NCI-H146 (cell line): ENCODE measurements at regions not wholly inside any gene's neighbourhood (a gene's known extent, or its start where the extent isn't known, plus 50 kb on each side); places are given as distances from the start of the nearest gene placed in this dataset.
A peak's percentile ranks its signal among the peaks of the same experiment; 100 is the strongest.
"Not testable (repeated sequence)": the region's sequence is repeated elsewhere in the genome, so short reads cannot be mapped to it uniquely, and the experiment has no call there.

Experiments used
- DNase-seq: peaks from one replicate; lab custom pipeline; 2025; lab: John Stamatoyannopoulos, UW

DNA sequence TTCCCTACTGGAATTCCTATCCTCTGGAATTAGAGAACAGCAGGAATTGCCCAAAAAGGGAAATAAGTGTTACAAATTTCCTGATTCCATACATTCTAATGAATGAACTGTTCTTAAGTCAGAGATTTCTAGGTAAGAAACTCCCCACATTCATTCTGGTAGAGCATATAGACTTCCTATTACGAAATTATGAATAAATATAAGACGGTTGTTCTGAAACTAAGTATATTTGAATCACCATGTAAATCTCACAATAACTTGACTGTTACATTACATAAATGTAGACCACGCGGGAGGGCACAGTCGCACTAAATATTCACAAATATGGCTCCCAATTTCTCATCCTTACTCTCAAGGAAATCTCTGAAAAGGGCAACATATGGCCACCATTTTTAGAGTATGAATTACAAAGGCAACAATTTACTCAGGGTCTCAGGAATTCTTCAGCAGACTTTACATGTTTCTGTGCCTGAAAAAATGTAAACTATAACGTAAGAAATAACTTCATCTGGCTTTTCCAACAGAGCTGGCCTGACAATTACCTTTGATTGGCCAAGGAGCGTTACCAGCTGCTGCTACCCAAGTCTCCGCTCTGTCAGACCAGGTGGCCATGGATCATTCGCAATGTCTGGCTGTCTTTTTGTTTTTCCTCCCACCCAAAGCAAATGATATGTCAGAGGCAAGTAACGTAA is 115.8 kb downstream of the MPP7 start:
- no peak for DNase-seq

DNA sequence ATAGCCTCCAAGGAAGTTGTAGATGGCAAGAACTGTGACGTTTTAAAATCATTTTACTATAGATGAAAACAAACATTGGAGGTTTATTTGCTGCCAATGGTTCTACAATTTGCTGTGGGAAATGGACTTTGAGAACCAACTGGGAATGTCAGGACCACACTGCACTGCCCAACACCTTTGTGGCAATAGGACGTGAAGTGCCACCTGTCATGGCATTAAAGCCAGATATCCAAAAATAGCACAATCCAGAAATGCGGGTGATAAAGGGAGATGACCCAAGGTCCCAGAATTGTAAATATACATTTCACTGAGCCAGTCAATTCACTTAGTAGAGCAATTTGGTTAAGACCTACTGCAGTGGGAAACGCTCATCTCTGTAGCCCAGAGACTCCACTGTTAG is 116.4 kb downstream of the MPP7 start:
- DNase-seq = no peak

DNA sequence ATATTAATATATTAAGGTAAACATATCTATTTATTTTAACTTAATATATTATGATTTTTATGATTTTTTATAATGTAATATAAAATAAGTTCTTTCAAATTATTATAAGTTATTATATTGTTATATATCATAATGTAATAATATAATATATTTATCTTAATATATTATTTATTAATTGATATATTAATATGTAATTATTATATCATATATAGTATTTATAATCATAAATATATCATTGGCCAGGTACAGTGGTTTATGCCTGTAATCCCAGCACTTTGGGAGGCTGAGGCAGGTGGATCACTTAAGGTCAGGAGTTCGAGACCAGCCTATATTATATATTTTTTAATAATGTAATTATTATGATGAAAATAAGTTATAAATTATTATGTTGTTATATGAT is 118.1 kb downstream of the MPP7 start:
- no peak for DNase-seq

DNA sequence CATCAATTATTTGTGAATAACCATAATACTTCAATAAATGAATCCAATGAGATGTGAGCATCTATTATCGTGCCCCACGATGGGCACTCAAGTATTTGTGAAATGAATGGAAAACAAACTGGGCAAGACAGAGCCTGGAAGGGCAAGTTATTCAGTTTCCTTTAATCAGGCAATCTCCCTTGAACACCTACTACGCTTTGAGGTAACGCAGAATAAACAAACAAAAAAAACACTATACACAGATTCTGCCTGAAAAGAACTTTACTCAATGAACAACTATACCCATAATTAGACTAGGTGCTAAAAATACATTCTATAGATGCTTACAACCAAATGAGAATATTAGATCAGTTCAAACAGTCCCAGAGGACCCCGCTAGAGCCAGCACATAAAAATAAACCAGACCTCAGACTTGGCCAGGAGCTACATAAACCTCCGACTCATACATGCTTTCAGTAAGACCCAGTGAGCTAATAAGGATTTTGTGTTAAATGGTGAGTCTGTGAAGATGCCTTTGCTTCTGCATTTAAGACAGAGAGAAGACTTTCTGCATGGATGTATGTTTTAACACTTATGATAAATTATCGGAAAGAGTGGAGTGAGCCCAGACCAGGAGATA is 121.3 kb downstream of the MPP7 start:
- DNase-seq = no peak

DNA sequence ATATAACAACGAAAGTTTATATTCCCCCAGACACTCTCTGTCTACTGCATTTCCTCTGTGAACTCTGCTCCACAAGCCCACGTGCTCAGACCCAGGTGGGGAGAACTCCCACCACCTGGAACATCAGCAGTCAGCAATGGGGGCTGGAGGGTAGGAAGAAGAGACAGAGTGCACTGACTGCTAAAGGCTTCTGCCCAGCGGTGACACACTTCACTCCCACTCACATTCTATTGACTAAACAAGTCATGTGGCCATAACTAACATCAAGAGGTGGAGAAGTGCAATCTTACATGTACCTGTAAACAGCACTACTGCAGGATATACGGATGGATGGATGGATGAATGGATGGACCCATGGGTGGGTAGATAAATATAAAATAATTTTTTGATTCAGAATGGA is 122.2 kb downstream of the MPP7 start:
- DNase-seq = no peak

DNA sequence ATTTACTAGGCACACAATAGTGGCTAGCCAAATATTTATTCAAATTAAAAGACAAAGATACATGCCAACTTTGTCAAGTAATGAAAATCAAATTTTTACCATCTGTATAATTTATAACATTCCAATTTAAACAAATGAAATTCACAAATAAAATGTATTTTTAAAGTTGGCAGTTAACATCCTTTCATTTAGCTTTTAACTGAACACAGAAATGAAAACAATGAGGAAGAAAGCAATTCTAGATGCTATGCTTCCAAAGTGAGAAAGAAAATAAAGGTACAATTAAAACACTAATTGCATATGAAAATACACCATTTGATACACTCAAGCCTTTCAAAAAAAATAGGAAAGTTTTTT is 123.1 kb downstream of the MPP7 start:
- no peak for DNase-seq

DNA sequence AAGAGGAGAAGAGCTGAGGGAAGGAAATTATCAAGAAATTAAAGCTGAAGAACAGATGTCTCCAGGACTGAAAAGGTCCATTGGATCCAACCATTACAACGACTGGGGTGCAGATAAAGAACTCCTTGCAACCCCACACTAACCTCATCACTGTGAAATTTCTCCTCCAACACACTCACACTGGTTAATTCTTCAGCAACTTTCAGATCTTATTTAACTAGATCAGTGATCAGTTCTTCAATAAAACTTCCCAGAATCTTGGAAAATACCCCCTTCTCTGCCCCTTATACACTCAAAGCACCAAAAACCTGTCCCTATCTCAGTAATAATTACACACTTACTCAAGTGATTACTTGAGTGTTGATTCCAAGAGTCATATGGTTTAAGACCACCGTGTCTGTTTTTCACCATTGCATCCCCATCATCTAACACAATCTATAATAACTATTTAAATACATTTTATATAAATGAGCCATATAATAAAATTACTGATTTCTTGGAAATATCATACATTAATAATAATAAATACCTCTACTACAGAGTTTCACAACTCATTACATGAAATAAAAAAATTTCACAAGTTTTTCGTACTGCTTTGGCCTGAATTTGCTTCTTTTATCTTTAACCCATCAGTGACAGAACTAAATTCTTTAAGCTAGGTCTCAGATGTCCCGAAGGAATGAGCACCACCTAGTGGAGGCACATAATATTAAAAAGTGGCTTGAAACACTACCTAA is 123.7 kb downstream of the MPP7 start:
- peak; percentile 2 for DNase-seq

DNA sequence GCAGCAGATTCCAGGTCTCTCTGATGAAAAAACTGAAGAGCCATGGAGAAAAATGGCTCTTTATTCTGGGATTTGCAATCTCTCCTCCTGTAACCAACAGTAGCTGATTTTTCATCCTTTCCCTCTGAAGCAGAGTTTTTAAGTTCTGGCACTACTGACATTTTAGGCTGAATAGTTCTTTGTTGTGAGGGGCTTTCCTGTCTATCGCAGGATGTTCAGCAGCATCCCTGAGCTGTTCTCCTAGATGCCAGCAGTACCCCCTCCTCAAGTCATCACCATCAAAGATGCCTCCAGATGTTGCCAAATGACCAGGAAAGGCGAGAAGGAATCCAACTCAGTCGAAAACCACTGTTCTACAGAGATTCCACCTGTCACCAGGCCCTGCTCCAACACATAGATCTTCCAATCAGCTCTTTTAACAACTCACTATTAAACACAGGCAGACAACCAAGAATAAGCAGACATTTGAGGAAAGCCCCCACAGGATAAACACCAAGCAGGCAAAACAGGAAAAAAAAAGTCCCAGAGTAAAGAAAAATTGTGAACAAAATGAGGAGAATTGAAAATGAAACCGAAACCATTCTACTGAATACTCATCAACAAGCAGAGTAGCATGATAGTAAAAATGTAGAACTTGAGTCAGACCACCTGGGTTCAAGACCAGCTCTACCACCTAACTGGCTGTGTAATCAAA is 124.8 kb downstream of the MPP7 start:
- no peak for DNase-seq

DNA sequence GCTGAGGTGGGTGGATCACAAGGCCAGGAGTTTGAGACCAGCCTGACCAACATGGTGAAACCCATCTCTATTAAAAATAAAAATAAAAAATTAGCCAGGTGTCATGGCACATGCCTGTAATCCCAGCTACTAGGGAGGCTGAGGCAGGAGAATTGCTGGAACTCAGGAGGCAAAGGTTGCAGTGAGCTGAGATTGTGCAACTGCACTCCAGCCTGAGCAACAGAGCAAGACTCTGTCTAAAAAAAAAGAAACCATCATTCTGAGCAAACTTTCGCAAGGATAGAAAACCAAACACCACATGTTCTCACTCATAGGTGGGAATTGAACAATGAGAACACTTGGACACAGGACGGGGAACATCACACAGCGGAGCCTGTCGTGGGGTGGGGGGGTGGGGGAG is 126.4 kb downstream of the MPP7 start:
- not testable (repeated sequence) for DNase-seq

DNA sequence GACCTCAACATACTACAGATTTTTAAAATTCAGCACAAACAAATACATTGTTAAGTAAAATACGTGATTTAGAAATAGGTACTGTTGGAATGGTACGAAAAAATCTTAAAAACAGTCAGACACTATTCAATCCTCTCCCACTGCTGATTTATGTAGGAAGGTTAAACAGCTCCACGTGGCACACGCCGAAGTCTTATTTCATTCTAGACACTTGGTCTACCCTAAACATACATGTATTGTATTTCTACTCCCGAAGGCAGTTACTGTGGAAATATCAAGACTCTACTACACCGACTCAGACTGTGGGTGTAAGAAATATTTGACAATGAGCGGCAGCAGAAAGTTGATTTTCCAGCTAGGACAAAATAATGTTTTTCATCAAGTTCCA is 130.6 kb downstream of the MPP7 start:
- no peak for DNase-seq

DNA sequence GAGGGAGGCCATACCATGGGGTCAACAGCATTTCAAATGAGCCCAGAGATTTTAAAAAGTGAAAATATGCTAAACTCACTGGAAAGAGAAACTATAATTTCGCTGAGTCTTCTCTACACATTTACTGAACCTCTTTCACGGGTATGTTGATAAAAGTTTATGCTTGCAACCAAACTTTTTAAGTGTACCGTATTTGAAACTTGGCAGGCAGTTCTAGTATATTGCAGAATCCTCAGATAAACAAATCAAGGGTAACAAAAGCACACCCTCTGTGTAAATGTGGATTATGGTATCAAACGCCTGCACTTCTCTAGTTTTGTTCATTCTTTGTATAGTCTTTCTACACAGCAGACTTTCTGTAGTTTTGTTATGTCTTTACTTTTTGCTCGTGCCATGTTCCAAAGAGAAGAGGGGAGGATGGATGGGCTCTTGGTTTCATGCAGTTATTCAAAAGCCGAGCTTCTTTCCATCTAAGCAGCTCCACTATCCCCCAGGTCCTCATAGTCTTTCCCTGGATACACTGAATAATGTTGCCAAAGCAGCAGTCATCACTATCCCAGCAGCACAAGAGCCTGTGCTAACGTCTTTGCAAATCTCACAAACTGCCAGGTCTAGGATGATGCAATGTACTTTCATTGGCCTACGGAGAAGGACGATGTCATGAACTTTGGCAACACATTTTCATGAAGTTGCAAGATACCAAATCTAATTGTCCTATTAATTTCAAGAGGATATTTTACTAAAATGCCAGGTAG is 131.2 kb downstream of the MPP7 start:
- DNase-seq = no peak

DNA sequence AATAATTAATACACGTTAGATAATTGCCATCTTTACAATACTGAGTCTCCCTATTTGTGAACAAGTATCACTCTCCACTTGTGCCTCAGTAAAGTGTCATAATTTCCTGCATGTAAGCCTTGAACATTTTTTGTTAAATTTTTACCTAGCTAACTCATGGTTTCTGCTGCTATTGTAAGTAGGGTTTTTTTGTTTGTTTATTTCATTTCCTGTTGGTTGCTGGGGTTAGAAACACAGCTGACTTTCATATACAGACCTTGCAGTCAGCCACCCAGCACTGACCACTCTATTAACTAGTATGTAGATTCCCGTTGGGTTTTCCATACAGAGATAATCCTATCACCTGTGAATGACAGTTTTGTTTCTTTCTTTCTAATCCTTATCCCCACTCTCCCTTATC is 133.3 kb downstream of the MPP7 start:
- DNase-seq = no peak

DNA sequence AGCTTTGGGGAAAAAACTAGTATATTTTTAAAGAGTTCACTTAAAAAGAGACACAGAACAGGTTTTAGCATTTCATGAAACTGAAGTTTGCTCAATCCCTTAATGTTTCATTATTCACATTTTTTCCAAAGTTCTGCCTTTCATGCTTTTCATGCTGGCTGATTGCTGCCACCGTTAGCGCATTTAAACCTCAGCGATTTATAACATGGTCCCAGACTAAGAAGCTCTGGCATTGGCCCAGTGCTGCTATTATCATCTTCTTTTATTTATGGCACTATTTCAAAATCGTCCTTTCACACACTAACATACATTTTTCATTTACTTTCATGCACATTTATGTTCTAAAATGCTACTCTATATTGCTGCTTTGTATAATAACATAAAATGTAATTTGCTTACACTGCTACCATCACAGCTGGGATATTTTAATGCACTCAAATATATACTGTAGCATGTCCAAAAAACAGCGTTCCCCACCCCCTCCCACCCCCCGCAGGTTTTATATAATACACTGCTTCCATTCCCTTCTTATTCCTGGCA is 141.9 kb downstream of the MPP7 start:
- DNase-seq = no peak

DNA sequence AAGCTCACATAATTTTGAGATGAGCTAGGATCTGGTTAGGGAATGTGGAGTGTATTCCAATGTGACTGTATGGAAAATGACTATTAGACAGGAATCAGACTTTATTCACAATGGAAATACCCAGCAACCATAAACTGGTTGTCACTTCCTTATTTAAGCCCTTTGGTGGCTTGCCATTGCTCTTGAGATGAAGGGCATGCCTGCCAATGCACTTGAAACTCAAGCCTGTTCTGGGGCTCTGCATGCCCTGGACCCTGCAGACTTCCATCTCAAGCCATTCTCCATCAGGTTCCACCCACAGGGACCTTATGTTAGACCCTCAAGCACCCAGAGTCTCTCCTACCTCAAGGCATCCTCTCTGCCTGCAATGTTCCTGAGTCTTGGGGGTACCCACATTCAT is 145.5 kb downstream of the MPP7 start:
- no peak for DNase-seq

DNA sequence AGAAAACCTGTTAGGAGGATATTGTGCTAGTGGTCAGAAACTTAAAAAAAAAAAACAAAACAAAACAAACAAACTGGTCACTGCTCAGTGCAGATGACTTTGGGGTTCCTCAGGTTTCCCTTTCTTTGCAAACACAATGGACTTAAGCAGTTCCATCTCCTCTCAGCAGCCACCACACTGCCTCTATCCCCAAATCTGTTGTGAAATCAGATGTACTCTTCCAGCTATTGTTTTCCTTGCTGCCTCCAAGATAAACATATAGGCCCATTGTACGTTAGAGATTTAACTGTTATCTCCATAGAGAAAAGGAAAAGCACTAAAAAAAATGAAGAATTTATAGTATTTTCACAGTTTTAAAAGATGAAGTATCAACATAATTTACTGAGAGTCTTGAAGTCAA is 147.1 kb downstream of the MPP7 start:
- no peak for DNase-seq

DNA sequence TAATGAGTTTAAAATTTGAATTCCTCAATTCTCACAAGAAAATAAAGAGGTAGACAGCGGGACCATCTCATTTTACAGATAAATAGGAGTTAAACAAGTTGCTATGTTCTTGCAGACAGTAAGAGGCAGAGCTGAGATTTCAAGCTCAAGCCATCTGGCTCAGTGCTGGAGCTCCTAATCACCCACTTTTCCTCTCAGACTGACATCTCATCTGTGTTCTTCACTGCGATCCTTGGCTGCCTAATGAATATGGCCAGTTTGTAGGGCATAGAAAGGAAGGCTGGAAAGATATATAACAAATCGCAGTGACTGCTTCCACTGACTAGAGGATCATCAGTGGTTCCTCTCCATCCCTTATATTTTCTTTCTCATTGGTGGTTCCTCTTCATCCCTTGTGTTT is 151.2 kb downstream of the MPP7 start:
- no peak for DNase-seq

DNA sequence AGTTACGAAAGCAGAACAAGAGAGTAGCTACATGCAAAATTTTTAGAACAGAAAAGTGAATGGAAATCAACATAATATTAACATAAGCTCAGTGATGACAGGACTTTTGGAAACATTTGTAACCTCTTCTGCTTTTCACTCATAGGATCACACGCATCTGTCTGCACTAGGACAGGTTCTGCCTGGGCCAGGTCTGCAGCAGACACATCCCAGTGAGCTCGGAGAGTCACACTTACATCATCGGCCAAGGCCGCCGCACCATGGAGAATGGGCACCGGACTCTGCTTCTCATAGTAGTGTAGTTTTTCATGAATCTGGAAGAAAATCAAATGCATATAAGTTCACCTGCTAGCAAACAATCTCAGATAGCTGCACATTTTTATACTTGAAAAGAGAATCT is 150.9 kb upstream of the ODAD2 start:
- DNase-seq = no peak

DNA sequence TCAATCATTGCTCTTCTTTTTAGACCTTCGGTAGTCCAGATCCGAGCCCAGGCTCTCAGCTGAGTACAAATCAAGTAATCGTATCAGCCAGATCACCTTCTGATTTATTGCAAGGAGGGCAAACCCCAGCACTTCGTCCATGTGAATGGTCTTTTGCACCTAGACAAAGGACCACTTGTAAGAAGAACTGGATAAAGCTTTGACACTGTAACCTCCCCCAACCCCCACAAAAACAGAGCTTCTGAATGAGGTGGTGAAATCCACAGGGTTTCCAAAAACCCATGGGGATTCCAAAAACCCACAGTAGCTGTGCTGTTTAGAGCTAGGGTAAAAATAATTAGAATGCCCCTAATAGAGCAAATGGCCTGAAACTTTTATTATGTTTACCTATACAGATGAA is 148.8 kb upstream of the ODAD2 start:
- no peak for DNase-seq

DNA sequence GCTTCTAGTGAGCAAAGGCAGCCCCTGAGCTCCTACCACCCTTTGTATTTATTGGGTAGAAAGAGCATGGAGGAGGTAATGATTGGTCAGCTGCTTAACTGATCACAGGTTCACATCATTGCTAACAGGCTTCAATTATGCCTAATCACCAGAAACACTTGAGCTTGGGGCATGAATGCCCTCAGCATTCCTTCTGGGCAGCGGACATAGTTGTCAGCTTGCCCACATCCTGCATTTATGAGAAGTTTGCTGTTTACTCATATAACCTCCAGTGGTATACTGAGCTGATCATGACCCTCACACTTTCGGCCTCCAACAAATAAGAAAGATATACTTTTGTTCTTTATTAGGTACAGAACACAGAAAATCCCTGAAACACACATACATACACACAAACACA is 140.3 kb upstream of the ODAD2 start:
- DNase-seq = no peak

DNA sequence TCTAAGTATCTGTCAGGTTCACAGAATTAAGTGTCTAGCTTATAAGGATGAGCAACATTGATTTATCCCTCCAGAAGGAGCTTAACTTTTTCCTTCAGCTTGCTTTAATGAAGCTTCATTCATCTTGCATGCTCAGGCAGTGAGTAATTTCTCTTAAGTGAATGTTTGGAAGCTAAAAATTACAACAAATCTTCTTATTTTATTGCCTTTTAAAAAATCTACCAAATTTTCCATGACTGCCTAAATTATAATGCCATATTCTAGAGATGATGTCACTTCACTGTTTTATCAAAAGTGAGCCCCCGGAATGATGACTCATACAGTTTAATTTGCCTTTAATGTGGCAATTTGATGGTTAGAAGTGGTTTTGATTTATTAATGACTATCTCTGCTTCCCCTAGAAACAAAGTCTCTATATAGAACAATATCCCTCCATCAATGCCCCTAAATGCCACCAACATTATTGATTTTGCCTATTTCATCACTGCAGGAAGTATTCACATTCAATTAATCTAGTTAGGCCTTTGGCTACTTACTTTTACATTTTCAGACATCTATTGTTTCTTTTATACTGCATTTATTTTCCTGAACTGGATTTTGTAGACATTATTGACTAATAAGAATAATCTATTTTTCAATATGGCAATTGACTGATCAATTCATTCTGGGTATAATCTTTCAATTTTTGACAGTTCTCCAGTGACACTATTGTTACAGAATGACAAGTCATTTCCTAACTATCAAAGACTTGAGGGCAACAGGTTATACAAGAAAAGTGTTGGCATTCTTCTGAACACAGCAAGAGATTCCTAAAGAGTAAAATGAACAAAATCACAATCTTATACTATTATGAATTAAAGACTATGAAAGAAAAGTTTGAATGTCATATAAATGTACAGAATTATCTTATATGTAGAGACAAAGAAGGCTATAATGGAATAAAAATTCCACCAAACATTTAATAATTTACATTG is 139.3 kb upstream of the ODAD2 start:
- DNase-seq = no peak

DNA sequence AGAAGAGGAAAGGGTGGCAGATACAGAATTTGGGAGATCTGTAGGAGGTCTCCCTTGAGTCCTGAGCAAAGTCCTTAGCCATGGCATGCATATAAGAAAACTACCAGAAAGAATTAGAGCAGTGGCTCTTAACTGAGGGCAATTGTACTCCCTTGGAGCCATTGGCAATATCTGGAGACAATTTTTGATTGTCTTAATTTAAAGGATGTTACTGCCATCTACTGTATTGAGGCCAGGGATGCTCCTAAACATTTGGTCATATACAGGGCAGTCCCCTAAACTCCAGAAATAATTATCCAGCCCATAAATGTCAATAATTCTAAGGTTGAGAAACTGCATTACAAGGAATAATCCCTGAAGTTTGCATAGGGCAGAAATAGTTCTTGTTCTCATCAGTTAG is 136.4 kb upstream of the ODAD2 start:
- no peak for DNase-seq
